Stomach (tissue), 8 donors: ENCODE measurements at regions not wholly inside any gene's neighbourhood (a gene's known extent, or its start where the extent isn't known, plus 50 kb on each side); places are given as distances from the start of the nearest gene placed in this dataset.

Experiments used
- DNase-seq, 2 donors: peaks; one replicate each; pipeline versions ENCODE4 v3.0.0 to v3.0.0-alpha.2; 2013 to 2019
- H3K27ac ChIP-seq, 5 donors: fragments of 200-600 bp in 4 of 5; sonication (generic) in 4 of 5; one replicate each; pipeline ENCODE4 v1.5.1; 2013 to 2019; ENCODE audit warnings: mild to moderate bottlenecking in 1 of 5, moderate library complexity in 1 of 5
- H3K27me3 ChIP-seq, 3 donors: fragments of 200-600 bp; sonication (generic); one replicate each; pipeline ENCODE4 v1.5.1; 2017 to 2019; ENCODE audit warnings: mixed run types in 1 of 3
- H3K36me3 ChIP-seq, 4 donors: fragments of 200-600 bp; sonication (generic); 1 replicate in 3 of 4; 2 replicates in 1 of 4; pipeline ENCODE4 v1.5.1; 2016 to 2019
- H3K4me1 ChIP-seq, 4 donors: fragments of 200-600 bp; sonication (generic); one replicate each; pipeline ENCODE4 v1.5.1; 2016 to 2019
- H3K4me3 ChIP-seq, 4 donors: fragments of 200-600 bp; sonication (generic) in 3 of 4; one replicate each; pipeline ENCODE4 v1.5.1; 2016 to 2019; ENCODE audit warnings: mild to moderate bottlenecking in 1 of 4
- H3K9me3 ChIP-seq, 4 donors: fragments of 200-600 bp; sonication (generic); one replicate each; pipeline ENCODE4 v1.5.1; 2016 to 2019
- CTCF ChIP-seq, 7 experiments: fragments of 450-650 bp in 4 of 7; fragments of 200-600 bp in 3 of 7; sonication (generic) in 3 of 7; IDR thresholded peaks; one replicate each; pipeline ENCODE4 v1.5.1; 2016 to 2019; ENCODE audit warnings: antibody characterized with exemption in 7 of 7, control low read depth in 2 of 7, mild to moderate bottlenecking in 1 of 7
- EP300 ChIP-seq: sonication (generic); formaldehyde crosslinking; IDR thresholded peaks from one replicate; pipeline ENCODE4 v1.6.1; 2017; ENCODE audit warnings: antibody characterized with exemption
- POLR2A ChIP-seq, 4 donors: fragments of 450-650 bp; IDR thresholded peaks; one replicate each; pipeline ENCODE4 v1.6.1; 2016; ENCODE audit warnings: antibody characterized with exemption in 4 of 4, control low read depth in 2 of 4, mild to moderate bottlenecking in 1 of 4, moderate library complexity in 1 of 4
- POLR2AphosphoS5 ChIP-seq, 3 donors: sonication (generic); formaldehyde crosslinking; IDR thresholded peaks; one replicate each; pipeline ENCODE4 v1.6.1; 2016; ENCODE audit warnings: antibody characterized with exemption in 3 of 3
- WGBS, 5 donors: extraction: QIAGEN DNeasy Blood & Tissue Kit in 3 of 5; methylation state at CpG; one replicate each; pipeline versions ENCODE4 v1.1.5 to v1.1.7; 2013 to 2018; 5-methylcytosine and 5-hydroxymethylcytosine counted together
- intact Hi-C: fragments of 100-400 bp; cut with DNase I; formaldehyde crosslinking; loops from one replicate; pipeline ENCODE4 v1.15.1; 2023; ENCODE audit warnings: low total_unique reads
- donor health status: healthy with polysubstance abuse.
- donor health status: Bipolar disorder and iron deficiency.
- donor health status: healthy.

- WGBS, 5 donors: 68 to 74% (median 73%) methylated on average over 5 of the region's 5 CpGs
- Histone ChIP-seq H3K4me1 (no peaks in the 10 kb centered on the region), H3K27me3 (no peaks in the 10 kb centered on the region), H3K4me3 (no peak overlapping the region), H3K36me3 (no peaks in the 10 kb centered on the region), H3K27ac (no peak overlapping the region), H3K9me3 (peaks cover 0 to 7% (median 0%) of the 10 kb centered on the region in 4 donors)
- intact Hi-C loops: no loop called here
- no peak for DNase-seq
- TF ChIP-seq EP300: no peak
- no peak for TF ChIP-seq POLR2A (IDR thresholded peaks at IDR 0.05)
- no peak for TF ChIP-seq POLR2AphosphoS5 (IDR thresholded peaks at IDR 0.05)
- TF ChIP-seq CTCF (IDR thresholded peaks at IDR 0.05): no peak
Observed at GRCh38 chr11:106540001-106540400, 462.5 kb downstream of the AASDHPPT start.

GRCh38 chr11:106548406-106548805 lies 469.9 kb downstream of the GUCY1A2 start:
- no peak overlapping the region for H3K4me3 ChIP-seq
- H3K36me3 ChIP-seq: no peaks in the 10 kb centered on the region
- WGBS, 5 donors: 71 to 89% (median 80%) methylated on average over 2 of the region's 2 CpGs
- peaks cover 0 to 18% (median 0%) of the 10 kb centered on the region in 4 donors for H3K9me3 ChIP-seq
- no peak for DNase-seq
- no peaks in the 10 kb centered on the region for H3K27me3 ChIP-seq
- H3K27ac ChIP-seq: no peak overlapping the region
- intact Hi-C loops: no loop called here
- TF ChIP-seq POLR2A (IDR thresholded peaks at IDR 0.05) (no peak), EP300 (no peak), POLR2AphosphoS5 (IDR thresholded peaks at IDR 0.05) (no peak), CTCF (IDR thresholded peaks at IDR 0.05) (no peak)
- no peaks in the 10 kb centered on the region for H3K4me1 ChIP-seq

- Histone ChIP-seq H3K27ac (no peak overlapping the region), H3K4me3 (no peak overlapping the region), H3K4me1 (no peaks in the 10 kb centered on the region), H3K36me3 (no peaks in the 10 kb centered on the region), H3K27me3 (no peaks in the 10 kb centered on the region), H3K9me3 (peaks cover 0 to 20% (median 8%) of the 10 kb centered on the region in 4 donors)
- no peak for TF ChIP-seq POLR2AphosphoS5 (IDR thresholded peaks at IDR 0.05)
- no peak for TF ChIP-seq POLR2A (IDR thresholded peaks at IDR 0.05)
- no peak for TF ChIP-seq EP300
- TF ChIP-seq CTCF (IDR thresholded peaks at IDR 0.05): no peak
- intact Hi-C loops: no loop called here
- WGBS, 5 donors: 83 to 94% (median 87%) methylated on average over 12 to 13 of the region's 13 CpGs
- no peak for DNase-seq
Observed at GRCh38 chr11:106551744-106552673, 466.3 kb downstream of the GUCY1A2 start.

- no peak for DNase-seq
- intact Hi-C loops: no loop called here
Observed at GRCh38 chr11:106552694-106553203, 465.5 kb downstream of the GUCY1A2 start.

More at GRCh38 chr11:106552694-106553203, 465.5 kb downstream of the GUCY1A2 start:
- Histone ChIP-seq H3K36me3 (no peaks in the 10 kb centered on the region), H3K27ac (no peak overlapping the region), H3K27me3 (no peaks in the 10 kb centered on the region), H3K4me3 (no peak overlapping the region), H3K4me1 (no peaks in the 10 kb centered on the region), H3K9me3 (peaks cover 0 to 20% (median 8%) of the 10 kb centered on the region in 4 donors)
- WGBS, 5 donors: 87 to 92% (median 89%) methylated on average over 6 of the region's 6 CpGs
- TF ChIP-seq POLR2A (IDR thresholded peaks at IDR 0.05): no peak
- no peak for TF ChIP-seq POLR2AphosphoS5 (IDR thresholded peaks at IDR 0.05)
- TF ChIP-seq EP300: no peak
- no peak for TF ChIP-seq CTCF (IDR thresholded peaks at IDR 0.05)
